Mucosa of descending colon (tissue), 3 donors: ENCODE measurements at regions not wholly inside any gene's neighbourhood (a gene's known extent, or its start where the extent isn't known, plus 50 kb on each side); places are given as distances from the start of the nearest gene placed in this dataset.
A peak's percentile ranks its signal among the peaks of the same experiment; 100 is the strongest.

Source experiments
- ATAC-seq: fragments of 200-7000 bp; cut with Tn5 transposase; one replicate; pipeline ENCODE4 v1.9.1; 2020; ENCODE audit warnings: mild to moderate bottlenecking, moderate library complexity
- DNase-seq, 3 donors: peaks; one replicate each; pipeline ENCODE4 v3.0.0-alpha.2; 2020
- H3K36me3 ChIP-seq: fragments of 200-600 bp; one replicate; pipeline ENCODE4 v1.8.0; 2021; ENCODE audit warnings: low read depth, mild to moderate bottlenecking
- H3K4me1 ChIP-seq: fragments of 200-600 bp; one replicate; pipeline ENCODE4 v1.8.0; 2021; ENCODE audit warnings: low read depth, mild to moderate bottlenecking
- H3K4me3 ChIP-seq: fragments of 200-600 bp; one replicate; pipeline ENCODE4 v1.8.0; 2021; ENCODE audit warnings: mild to moderate bottlenecking
- H3K9me3 ChIP-seq: fragments of 200-600 bp; one replicate; pipeline ENCODE4 v1.8.0; 2021; ENCODE audit warnings: mild to moderate bottlenecking
- CTCF ChIP-seq: fragments of 200-600 bp; IDR thresholded peaks from one replicate; pipeline ENCODE4 v1.8.0; 2022; ENCODE audit warnings: antibody characterized with exemption, mild to moderate bottlenecking
- intact Hi-C, 2 donors: fragments of 100-400 bp; cut with DNase I in 1 of 2; cut with micrococcal nuclease in 1 of 2; formaldehyde crosslinking; loops; one replicate each; pipeline versions ENCODE4 v1.11.0 to v1.11.1; 2022; cut with DNase I, micrococcal nuclease
- donor health status: DM: no; HTN: no; CAD: no; lungs with moderate emphysema.
- donor health status: DM: no; HTN: no; CAD: no.
- donor health status: DM: no; HTN: yes; CAD: no.

DNA sequence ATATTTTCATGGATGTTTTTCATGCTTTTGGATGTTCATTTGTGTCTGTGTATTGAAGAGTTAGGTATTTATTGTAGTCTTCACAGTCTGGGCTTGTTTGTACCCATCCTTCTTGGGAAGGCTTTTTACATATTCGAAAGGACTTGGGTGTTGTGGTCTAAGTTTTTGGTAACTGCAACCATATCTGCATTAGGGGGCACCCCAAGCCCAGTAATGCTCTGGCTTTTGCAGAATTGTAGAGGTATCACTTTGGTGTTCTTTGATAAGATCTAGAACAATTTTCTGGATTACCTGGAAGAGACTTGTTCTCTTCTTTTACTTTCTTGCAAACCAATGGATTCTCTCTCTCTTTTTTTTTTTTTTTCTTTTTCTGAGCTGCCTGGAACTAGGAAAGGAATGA lies 581.3 kb downstream of the DACH1 start:
- Histone ChIP-seq H3K9me3 (no peaks in the 10 kb centered on the region), H3K36me3 (no peaks in the 10 kb centered on the region), H3K4me1 (no peaks in the 10 kb centered on the region), H3K4me3 (no peak overlapping the region)
- ATAC-seq (no peak), DNase-seq (peak in 1 of 3 donors; percentile 40)
- intact Hi-C loops = no loop called here
- no peak for TF ChIP-seq CTCF

DNA sequence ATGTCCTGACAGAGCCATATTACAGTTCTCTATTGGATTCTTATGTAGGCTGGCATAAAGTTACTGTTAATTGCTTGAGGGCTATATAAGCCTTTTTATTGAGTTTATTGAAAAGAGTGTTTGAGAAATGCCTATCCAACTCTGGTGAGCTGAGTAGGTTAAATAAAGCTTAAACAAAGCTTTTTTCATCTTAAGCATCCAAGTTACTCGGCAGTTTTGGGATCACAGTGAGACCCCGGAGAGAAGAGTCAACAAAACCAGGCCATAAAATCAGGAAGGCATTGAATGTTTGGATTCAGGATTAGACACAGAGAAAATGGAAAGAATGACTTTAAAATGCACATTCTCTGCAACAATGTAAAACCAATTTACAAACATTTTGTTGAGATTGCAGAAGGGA lies 588.5 kb downstream of the DACH1 start:
- no peak for DNase-seq
- Histone ChIP-seq H3K36me3 (no peaks in the 10 kb centered on the region), H3K4me3 (no peak overlapping the region), H3K9me3 (no peaks in the 10 kb centered on the region), H3K4me1 (no peaks in the 10 kb centered on the region)
- no peak for TF ChIP-seq CTCF
- intact Hi-C loops = no loop called here
- ATAC-seq = no peak

- no peaks in the 10 kb centered on the region for H3K36me3 ChIP-seq
- H3K9me3 ChIP-seq = no peaks in the 10 kb centered on the region
- no peak for DNase-seq
- intact Hi-C loops = no loop called here
- H3K4me1 ChIP-seq = no peaks in the 10 kb centered on the region
- TF ChIP-seq CTCF = no peak
- no peak for ATAC-seq
- no peak overlapping the region for H3K4me3 ChIP-seq
Measured at GRCh38 chr13:71274923-71275608, 591.9 kb downstream of the DACH1 start.

DNA sequence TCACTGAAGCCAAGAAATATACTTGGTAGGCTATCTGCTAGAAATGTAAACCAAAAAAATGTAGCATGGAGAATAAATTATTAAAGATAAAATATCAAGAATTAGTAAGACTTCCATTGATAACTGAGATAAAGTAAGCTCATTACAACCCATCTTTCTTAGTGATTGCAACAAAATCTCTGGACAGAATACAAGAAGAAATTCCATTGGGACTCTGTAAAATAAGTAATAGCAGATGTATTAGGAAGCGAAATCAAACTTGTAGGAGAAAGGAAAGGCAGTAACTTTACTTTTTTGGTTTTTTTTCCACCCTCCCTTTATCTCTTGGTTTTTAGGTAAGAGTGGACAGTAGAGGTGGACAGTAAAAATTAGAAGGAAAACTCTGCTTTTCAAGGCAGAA lies 605.7 kb downstream of the DACH1 start:
- no peak for DNase-seq
- TF ChIP-seq CTCF = no peak
- Histone ChIP-seq H3K4me1 (no peaks in the 10 kb centered on the region), H3K36me3 (no peaks in the 10 kb centered on the region), H3K4me3 (no peak overlapping the region), H3K9me3 (no peaks in the 10 kb centered on the region)
- ATAC-seq = no peak
- intact Hi-C loops = no loop called here

DNA sequence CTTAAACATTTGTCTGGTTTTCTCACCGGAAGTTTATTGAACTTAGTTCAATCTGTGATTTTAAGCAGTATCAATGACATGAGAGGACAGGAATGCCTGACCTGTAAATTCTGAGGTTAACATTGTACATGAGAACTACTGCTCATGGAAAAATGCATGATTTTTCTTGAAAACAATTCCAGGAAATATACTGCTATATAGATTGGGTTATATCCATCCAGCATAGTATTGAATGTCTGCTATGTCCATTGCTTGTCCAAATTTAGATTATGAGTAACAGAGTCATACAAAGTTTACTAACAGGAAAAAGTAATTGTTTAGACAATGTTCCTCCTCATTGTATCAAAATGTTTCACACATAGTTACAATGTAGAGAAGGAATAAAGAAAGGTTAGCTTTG lies 606.8 kb downstream of the DACH1 start:
- Histone ChIP-seq H3K36me3 (no peaks in the 10 kb centered on the region), H3K4me3 (no peak overlapping the region), H3K9me3 (no peaks in the 10 kb centered on the region), H3K4me1 (no peaks in the 10 kb centered on the region)
- ATAC-seq (no peak), DNase-seq (no peak)
- no peak for TF ChIP-seq CTCF
- intact Hi-C loops = no loop called here

- Histone ChIP-seq H3K36me3 (no peaks in the 10 kb centered on the region), H3K4me3 (no peak overlapping the region), H3K9me3 (no peaks in the 10 kb centered on the region), H3K4me1 (no peaks in the 10 kb centered on the region)
- intact Hi-C loops = no loop called here
- no peak for TF ChIP-seq CTCF
- DNase-seq = no peak
- ATAC-seq = peak; percentile 16
Measured at GRCh38 chr13:71255633-71256032, 611.4 kb downstream of the DACH1 start.
